GM19324 (cell line): ENCODE measurements at regions not wholly inside any gene's neighbourhood (a gene's known extent, or its start where the extent isn't known, plus 50 kb on each side); places are given as distances from the start of the nearest gene placed in this dataset.

ENCODE experiments used
- ATAC-seq: cut with Tn5 transposase; IDR thresholded peaks from one replicate; pipeline ENCODE4 v1.9.1; 2021; ENCODE audit warnings: mild to moderate bottlenecking, moderate library complexity; ENCODE audit not compliant: unreplicated experiment, low FRiP score

- ATAC-seq = no peak
Measured at GRCh38 chr11:123378096-123378495, 52.0 kb upstream of the GRAMD1B start.

GRCh38 chr11:123377355-123377754 lies 52.7 kb upstream of the GRAMD1B start:
- no peak for ATAC-seq

GRCh38 chr11:123375832-123376231 lies 54.2 kb upstream of the GRAMD1B start:
- ATAC-seq = no peak

- ATAC-seq = no peak
Measured at GRCh38 chr11:123374622-123374968, 55.5 kb upstream of the GRAMD1B start.

GRCh38 chr11:123373754-123374621 lies 56.1 kb upstream of the GRAMD1B start:
- no peak for ATAC-seq

GRCh38 chr11:123371506-123372297 lies 58.4 kb upstream of the GRAMD1B start:
- ATAC-seq = no peak

- ATAC-seq = no peak
Measured at GRCh38 chr11:123366924-123367323, 63.1 kb upstream of the GRAMD1B start.

- ATAC-seq = no peak
Measured at GRCh38 chr11:123365955-123366354, 64.1 kb upstream of the GRAMD1B start.

- no peak for ATAC-seq
Measured at GRCh38 chr11:123364080-123364479, 66.0 kb upstream of the GRAMD1B start.

- no peak for ATAC-seq
Measured at GRCh38 chr11:123363556-123363955, 66.5 kb upstream of the GRAMD1B start.

GRCh38 chr11:123362941-123363340 lies 67.1 kb upstream of the GRAMD1B start:
- ATAC-seq = no peak

- no peak for ATAC-seq
Measured at GRCh38 chr11:123362186-123362585, 67.9 kb upstream of the GRAMD1B start.

GRCh38 chr11:123361110-123361509 lies 69.0 kb upstream of the GRAMD1B start:
- no peak for ATAC-seq

- no peak for ATAC-seq
Measured at GRCh38 chr11:123360267-123360936, 69.7 kb upstream of the GRAMD1B start.

- ATAC-seq = no peak
Measured at GRCh38 chr11:123357990-123358827, 71.9 kb upstream of the GRAMD1B start.

GRCh38 chr11:123357353-123357989 lies 72.6 kb upstream of the GRAMD1B start:
- ATAC-seq = no peak

GRCh38 chr11:123356539-123356938 lies 73.5 kb upstream of the GRAMD1B start:
- ATAC-seq = no peak

- no peak for ATAC-seq
Measured at GRCh38 chr11:123354371-123354975, 75.6 kb upstream of the GRAMD1B start.

- no peak for ATAC-seq
Measured at GRCh38 chr11:123351375-123351774, 78.7 kb upstream of the GRAMD1B start.
